GM19455 (cell line): ENCODE measurements at regions not wholly inside any gene's neighbourhood (a gene's known extent, or its start where the extent isn't known, plus 50 kb on each side); places are given as distances from the start of the nearest gene placed in this dataset.
"Not testable (repeated sequence)": the region's sequence is repeated elsewhere in the genome, so short reads cannot be mapped to it uniquely, and the experiment has no call there.

ENCODE experiments used
- ATAC-seq: cut with Tn5 transposase; IDR thresholded peaks from one replicate; pipeline ENCODE4 v1.9.1; 2021; ENCODE audit not compliant: unreplicated experiment

- ATAC-seq, result no peak
These were observed 61.5 kb downstream of the PRSS23 start for GRCh38 chr11:86861810-86862209.

GRCh38 chr11:86863476-86863875, 63.1 kb downstream of the PRSS23 start:
- no peak for ATAC-seq

- no peak for ATAC-seq
These were observed 65.1 kb downstream of the PRSS23 start for GRCh38 chr11:86865436-86865835.

- no peak for ATAC-seq
These were observed 69.2 kb downstream of the PRSS23 start for GRCh38 chr11:86869531-86869930.

- ATAC-seq, result peak; percentile 69
These were observed 69.7 kb downstream of the PRSS23 start for GRCh38 chr11:86869966-86870570.

GRCh38 chr11:86873573-86874083, 73.3 kb downstream of the PRSS23 start:
- no peak for ATAC-seq

- ATAC-seq, result no peak
These were observed 74.1 kb downstream of the PRSS23 start for GRCh38 chr11:86874304-86875056.

- ATAC-seq, result no peak
These were observed 76.4 kb downstream of the PRSS23 start for GRCh38 chr11:86876716-86877234.

- ATAC-seq, result no peak
These were observed 77.2 kb downstream of the PRSS23 start for GRCh38 chr11:86877503-86877902.

GRCh38 chr11:86879241-86879640, 76.0 kb downstream of the FZD4 start:
- ATAC-seq, result not testable (repeated sequence)

GRCh38 chr11:86885311-86885710, 69.9 kb downstream of the FZD4 start:
- no peak for ATAC-seq

GRCh38 chr11:86888164-86889000, 66.8 kb downstream of the FZD4 start:
- no peak for ATAC-seq

GRCh38 chr11:86889001-86889341, 66.2 kb downstream of the FZD4 start:
- ATAC-seq, result no peak

GRCh38 chr11:86891036-86891435, 64.2 kb downstream of the FZD4 start:
- no peak for ATAC-seq

GRCh38 chr11:86893235-86893634, 62.0 kb downstream of the FZD4 start:
- ATAC-seq, result no peak
